NT2/D1 (cell line): ENCODE measurements at regions not wholly inside any gene's neighbourhood (a gene's known extent, or its start where the extent isn't known, plus 50 kb on each side); places are given as distances from the start of the nearest gene placed in this dataset.

Source experiments
- YY1 ChIP-seq: IDR thresholded peaks from 2 replicates; pipeline ENCODE4 v1.6.1; 2011; ENCODE audit not compliant: insufficient read length, insufficient read depth
- ZNF274 ChIP-seq: IDR thresholded peaks from 2 replicates; pipeline ENCODE4 v1.6.1; 2011; ENCODE audit warnings: mild to moderate bottlenecking, low read depth, low read length

- TF ChIP-seq ZNF274, result no peak
- no peak for TF ChIP-seq YY1
These were observed 1494.7 kb upstream of the TMEM132C start for GRCh38 chr12:126772171-126772864.
